Transverse colon (tissue), 4 donors: ENCODE measurements at regions not wholly inside any gene's neighbourhood (a gene's known extent, or its start where the extent isn't known, plus 50 kb on each side); places are given as distances from the start of the nearest gene placed in this dataset.

ENCODE experiments used
- DNase-seq: peaks from one replicate; pipeline ENCODE4 v3.0.0-alpha.2; 2019
- H3K27ac ChIP-seq, 4 donors: fragments of 200-600 bp; sonication (generic); 2 replicates each; pipeline ENCODE4 v1.5.1; 2016 to 2018; ENCODE audit warnings: inconsistent platforms in 4 of 4
- H3K27me3 ChIP-seq: fragments of 200-600 bp; sonication (generic); 2 replicates; pipeline ENCODE4 v1.5.1; 2017; ENCODE audit warnings: inconsistent platforms
- H3K36me3 ChIP-seq, 4 donors: fragments of 200-600 bp; sonication (generic); 2 replicates each; pipeline ENCODE4 v1.5.1; 2017 to 2019; ENCODE audit warnings: inconsistent platforms in 4 of 4
- H3K4me1 ChIP-seq, 4 donors: fragments of 200-600 bp; sonication (generic); 2 replicates each; pipeline ENCODE4 v1.5.1; 2017 to 2020; ENCODE audit warnings: inconsistent platforms in 4 of 4
- H3K4me3 ChIP-seq, 4 donors: fragments of 200-600 bp; sonication (generic); 1 replicate in 1 of 4; 2 replicates in 3 of 4; pipeline versions ENCODE4 v1.5.1 to v1.6.1; 2017 to 2019; ENCODE audit warnings: inconsistent platforms in 4 of 4
- H3K9me3 ChIP-seq, 2 donors: fragments of 200-600 bp; sonication (generic); 2 replicates each; pipeline ENCODE4 v1.5.1; 2017 to 2019; ENCODE audit warnings: inconsistent platforms in 2 of 2
- EP300 ChIP-seq: sonication (generic); formaldehyde crosslinking; IDR thresholded peaks from one replicate; pipeline ENCODE4 v1.6.1; 2017; ENCODE audit warnings: antibody characterized with exemption, low read depth
- POLR2A ChIP-seq: fragments of 450-650 bp; IDR thresholded peaks from one replicate; pipeline ENCODE4 v1.6.1; 2016; ENCODE audit warnings: antibody characterized with exemption, mild to moderate bottlenecking, moderate library complexity
- POLR2AphosphoS5 ChIP-seq, 3 donors: sonication (generic); formaldehyde crosslinking; IDR thresholded peaks; one replicate each; pipeline ENCODE4 v1.6.1; 2016; ENCODE audit warnings: antibody characterized with exemption in 3 of 3
- WGBS, 2 donors: methylation state at CpG; one replicate each; pipeline ENCODE4 v1.1.5; 2018; ENCODE audit warnings: low coverage in 1 of 2; 5-methylcytosine and 5-hydroxymethylcytosine counted together
- in situ Hi-C, 4 donors: fragments of 200-750 bp; cut with MboI; loops; one replicate each; pipeline versions ENCODE4 v1.15.0 to v1.15.1; 2017; ENCODE audit warnings: low sequenced_read_pairs in 3 of 4, low pct_ligation_motif_present in 1 of 4, low pct_unique_long_range_greater_than_20kb in 1 of 4
- intact Hi-C: fragments of 100-400 bp; cut with DNase I; formaldehyde crosslinking; loops from one replicate; pipeline ENCODE4 v1.15.1; 2023; ENCODE audit warnings: low total_unique reads
- TF ChIP-seq, protein P1 (sequence below), 5 experiments: fragments of 200-600 bp in 3 of 5; fragments of 450-650 bp in 2 of 5; sonication (generic) in 3 of 5; IDR thresholded peaks; 1 replicate in 2 of 5; 2 replicates in 3 of 5; pipeline ENCODE4 v1.5.1; 2016 to 2017; ENCODE audit warnings: antibody characterized with exemption in 5 of 5, inconsistent platforms in 3 of 5, mild to moderate bottlenecking in 2 of 5, moderate library complexity in 1 of 5

DNA sequence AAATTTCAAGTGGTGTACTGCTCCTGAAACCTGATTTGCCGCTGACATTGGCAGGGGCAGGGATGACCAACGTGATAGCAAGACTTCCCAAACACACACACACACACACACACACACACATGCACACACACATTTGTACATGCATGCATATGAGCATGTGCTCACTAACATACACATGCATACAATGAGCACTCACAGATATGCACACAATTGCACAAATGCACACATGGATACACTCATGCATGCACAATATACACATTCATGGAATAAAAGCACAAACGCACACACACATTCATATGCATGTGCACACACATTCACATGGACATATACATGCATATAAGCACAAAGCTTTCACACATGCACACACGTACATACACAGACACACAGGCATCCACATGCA is 181.2 kb upstream of the ZNF618 start:
- intact Hi-C loops: no loop called here
- H3K27me3 ChIP-seq: no peaks in the 10 kb centered on the region
- TF ChIP-seq EP300 (no peak), POLR2AphosphoS5 (IDR thresholded peaks at IDR 0.05) (no peak), POLR2A (no peak)
- TF ChIP-seq, protein P1, sequence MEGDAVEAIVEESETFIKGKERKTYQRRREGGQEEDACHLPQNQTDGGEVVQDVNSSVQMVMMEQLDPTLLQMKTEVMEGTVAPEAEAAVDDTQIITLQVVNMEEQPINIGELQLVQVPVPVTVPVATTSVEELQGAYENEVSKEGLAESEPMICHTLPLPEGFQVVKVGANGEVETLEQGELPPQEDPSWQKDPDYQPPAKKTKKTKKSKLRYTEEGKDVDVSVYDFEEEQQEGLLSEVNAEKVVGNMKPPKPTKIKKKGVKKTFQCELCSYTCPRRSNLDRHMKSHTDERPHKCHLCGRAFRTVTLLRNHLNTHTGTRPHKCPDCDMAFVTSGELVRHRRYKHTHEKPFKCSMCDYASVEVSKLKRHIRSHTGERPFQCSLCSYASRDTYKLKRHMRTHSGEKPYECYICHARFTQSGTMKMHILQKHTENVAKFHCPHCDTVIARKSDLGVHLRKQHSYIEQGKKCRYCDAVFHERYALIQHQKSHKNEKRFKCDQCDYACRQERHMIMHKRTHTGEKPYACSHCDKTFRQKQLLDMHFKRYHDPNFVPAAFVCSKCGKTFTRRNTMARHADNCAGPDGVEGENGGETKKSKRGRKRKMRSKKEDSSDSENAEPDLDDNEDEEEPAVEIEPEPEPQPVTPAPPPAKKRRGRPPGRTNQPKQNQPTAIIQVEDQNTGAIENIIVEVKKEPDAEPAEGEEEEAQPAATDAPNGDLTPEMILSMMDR (IDR thresholded peaks at IDR 0.05): no peak
- no peak overlapping the region for H3K4me3 ChIP-seq
- no peak for DNase-seq
- in situ Hi-C loops: no loop called here
- H3K4me1 ChIP-seq: no peaks in the 10 kb centered on the region
- no peak overlapping the region for H3K27ac ChIP-seq
- H3K9me3 ChIP-seq: no peaks in the 10 kb centered on the region
- H3K36me3 ChIP-seq: no peaks in the 10 kb centered on the region
- 72% methylated on average over 4 of the region's 4 CpGs; no CpG with 5 or more reads in 1 of the 2 donors for WGBS, 2 donors

DNA sequence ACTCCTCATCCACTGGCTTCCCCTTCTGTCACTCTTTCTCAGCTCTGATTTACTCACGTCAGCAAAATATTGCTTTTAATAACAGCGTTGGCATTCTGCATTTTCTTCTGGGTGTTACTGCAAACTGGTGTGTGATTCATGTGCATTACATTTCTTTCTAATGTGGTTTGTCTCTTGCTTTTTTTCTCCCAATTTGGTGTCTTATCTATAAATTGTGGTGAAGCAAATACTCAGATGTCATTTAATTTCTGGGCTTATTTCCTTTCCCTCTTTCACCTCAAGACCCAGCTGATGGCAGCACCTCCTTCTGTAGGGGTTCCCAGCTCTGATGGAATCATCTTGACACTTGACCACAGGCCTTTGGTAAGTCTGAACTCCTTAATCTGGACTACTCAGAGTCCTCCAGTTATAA is 180.7 kb upstream of the ZNF618 start:
- no peaks in the 10 kb centered on the region for H3K9me3 ChIP-seq
- DNase-seq: no peak
- in situ Hi-C loops (no loop called here), intact Hi-C loops (no loop called here)
- 79 to 88% methylated on average over 2 of the region's 2 CpGs for WGBS, 2 donors
- no peak overlapping the region for H3K27ac ChIP-seq
- H3K36me3 ChIP-seq: no peaks in the 10 kb centered on the region
- H3K27me3 ChIP-seq: no peaks in the 10 kb centered on the region
- no peak for TF ChIP-seq POLR2AphosphoS5 (IDR thresholded peaks at IDR 0.05)
- TF ChIP-seq EP300: no peak
- no peak for TF ChIP-seq POLR2A
- TF ChIP-seq, protein P1 (IDR thresholded peaks at IDR 0.05): no peak
- H3K4me1 ChIP-seq: no peaks in the 10 kb centered on the region
- no peak overlapping the region for H3K4me3 ChIP-seq

DNA sequence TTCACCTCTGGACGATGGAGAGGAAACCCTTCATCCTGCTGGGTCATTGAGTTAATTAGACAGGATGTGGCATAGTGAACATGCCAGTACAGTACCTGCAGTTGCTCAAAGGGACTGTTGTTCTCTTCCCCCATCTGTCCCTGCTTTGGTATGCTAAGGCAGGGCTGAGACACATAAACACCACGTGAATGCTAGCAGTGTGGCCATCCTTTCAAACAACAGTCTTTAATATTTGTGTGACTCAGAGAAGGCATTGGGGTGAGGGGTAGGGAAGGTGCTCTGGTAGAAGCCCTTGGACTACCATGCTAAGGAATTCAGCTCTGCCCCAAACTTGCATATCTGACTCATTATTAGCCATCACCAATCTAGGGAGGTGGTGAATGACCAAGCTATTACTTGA is 180.2 kb upstream of the ZNF618 start:
- H3K4me3 ChIP-seq: no peak overlapping the region
- no peaks in the 10 kb centered on the region for H3K36me3 ChIP-seq
- TF ChIP-seq EP300 (no peak), POLR2A (no peak), POLR2AphosphoS5 (IDR thresholded peaks at IDR 0.05) (no peak)
- TF ChIP-seq, protein P1 (IDR thresholded peaks at IDR 0.05): no peak
- WGBS, 2 donors: 31% methylated on average over 2 of the region's 2 CpGs; no CpG with 5 or more reads in 1 of the 2 donors
- intact Hi-C loops: no loop called here
- H3K4me1 ChIP-seq: no peaks in the 10 kb centered on the region
- H3K27me3 ChIP-seq: no peaks in the 10 kb centered on the region
- no peaks in the 10 kb centered on the region for H3K9me3 ChIP-seq
- DNase-seq: no peak
- in situ Hi-C loops: no loop called here
- H3K27ac ChIP-seq: no peak overlapping the region

DNA sequence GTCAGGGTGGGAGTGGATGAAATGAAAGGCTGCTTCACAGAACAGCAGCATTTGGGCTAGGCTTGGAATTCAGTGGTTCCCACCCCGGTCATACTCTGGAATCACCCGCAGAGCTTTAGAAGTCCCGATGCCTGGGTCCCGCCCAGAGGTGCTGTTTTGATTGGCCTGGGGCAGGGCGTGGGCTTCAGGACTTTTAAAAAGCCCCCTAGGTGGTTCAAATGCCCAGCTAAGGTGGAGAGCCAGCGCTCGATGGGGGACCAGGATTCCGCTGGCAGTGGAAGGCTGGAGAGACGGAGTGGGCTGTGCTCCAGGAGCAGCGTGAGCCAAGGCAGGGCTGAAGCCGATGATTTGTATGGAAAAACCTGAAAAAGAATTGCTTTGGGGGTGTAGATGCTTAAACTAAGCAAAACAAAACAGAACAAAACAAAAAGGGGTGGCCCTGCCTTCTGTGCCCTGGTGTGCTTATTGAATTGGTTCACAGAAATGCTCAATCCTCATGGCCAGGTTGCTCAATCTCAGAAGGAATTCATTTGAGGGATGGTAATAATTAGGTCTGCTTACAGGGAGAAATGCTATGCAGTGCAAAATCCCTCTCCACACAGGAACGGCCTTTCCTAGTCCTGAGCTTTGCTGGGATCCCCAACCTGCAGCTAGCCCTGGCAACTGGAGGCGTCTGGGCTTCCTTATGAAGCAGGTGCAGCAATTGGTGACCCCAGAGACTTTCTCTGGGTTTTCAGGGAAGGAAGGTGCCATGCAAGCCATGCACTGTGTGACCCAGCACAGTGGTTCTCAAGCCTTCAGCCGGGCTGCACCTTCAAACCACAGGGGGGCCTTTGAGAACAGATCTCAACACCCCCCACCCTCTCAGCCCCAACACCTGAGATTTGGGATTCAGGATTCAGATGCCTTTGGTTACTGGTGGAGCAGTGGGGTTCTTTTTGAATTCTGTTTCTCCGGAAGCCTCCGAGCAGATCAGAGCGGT is 174.0 kb upstream of the ZNF618 start:
- DNase-seq: no peak
- H3K36me3 ChIP-seq: no peaks in the 10 kb centered on the region
- H3K4me3 ChIP-seq: no peak overlapping the region
- WGBS, 2 donors: 71 to 74% methylated on average over 7 to 17 of the region's 17 CpGs
- intact Hi-C loops (no loop called here), in situ Hi-C loops (no loop called here)
- no peak for TF ChIP-seq EP300
- H3K4me1 ChIP-seq: no peaks in the 10 kb centered on the region
- no peaks in the 10 kb centered on the region for H3K9me3 ChIP-seq
- no peak overlapping the region for H3K27ac ChIP-seq
- H3K27me3 ChIP-seq: no peaks in the 10 kb centered on the region
